ENCODE measurements at regions not wholly inside any gene's neighbourhood (a gene's known extent, or its start where the extent isn't known, plus 50 kb on each side); places are given as distances from the start of the nearest gene placed in this dataset.

GRCh38 chr9:89813482-89813881, 208.7 kb downstream of the GADD45G start:
- TF ChIP-seq, protein P1, sequence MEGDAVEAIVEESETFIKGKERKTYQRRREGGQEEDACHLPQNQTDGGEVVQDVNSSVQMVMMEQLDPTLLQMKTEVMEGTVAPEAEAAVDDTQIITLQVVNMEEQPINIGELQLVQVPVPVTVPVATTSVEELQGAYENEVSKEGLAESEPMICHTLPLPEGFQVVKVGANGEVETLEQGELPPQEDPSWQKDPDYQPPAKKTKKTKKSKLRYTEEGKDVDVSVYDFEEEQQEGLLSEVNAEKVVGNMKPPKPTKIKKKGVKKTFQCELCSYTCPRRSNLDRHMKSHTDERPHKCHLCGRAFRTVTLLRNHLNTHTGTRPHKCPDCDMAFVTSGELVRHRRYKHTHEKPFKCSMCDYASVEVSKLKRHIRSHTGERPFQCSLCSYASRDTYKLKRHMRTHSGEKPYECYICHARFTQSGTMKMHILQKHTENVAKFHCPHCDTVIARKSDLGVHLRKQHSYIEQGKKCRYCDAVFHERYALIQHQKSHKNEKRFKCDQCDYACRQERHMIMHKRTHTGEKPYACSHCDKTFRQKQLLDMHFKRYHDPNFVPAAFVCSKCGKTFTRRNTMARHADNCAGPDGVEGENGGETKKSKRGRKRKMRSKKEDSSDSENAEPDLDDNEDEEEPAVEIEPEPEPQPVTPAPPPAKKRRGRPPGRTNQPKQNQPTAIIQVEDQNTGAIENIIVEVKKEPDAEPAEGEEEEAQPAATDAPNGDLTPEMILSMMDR (IDR thresholded peaks at IDR 0.05): no peak
- no peak for TF ChIP-seq POLR2A (IDR thresholded peaks at IDR 0.05)

Data from testis (tissue), 2 donors.